Nucleus accumbens (tissue), 56 donors: ENCODE measurements at regions not wholly inside any gene's neighbourhood (a gene's known extent, or its start where the extent isn't known, plus 50 kb on each side); places are given as distances from the start of the nearest gene placed in this dataset.

Experiments used
- DNase-seq, 56 donors: peaks; one replicate each; lab custom pipeline; 2025; lab: John Stamatoyannopoulos, UW

DNA sequence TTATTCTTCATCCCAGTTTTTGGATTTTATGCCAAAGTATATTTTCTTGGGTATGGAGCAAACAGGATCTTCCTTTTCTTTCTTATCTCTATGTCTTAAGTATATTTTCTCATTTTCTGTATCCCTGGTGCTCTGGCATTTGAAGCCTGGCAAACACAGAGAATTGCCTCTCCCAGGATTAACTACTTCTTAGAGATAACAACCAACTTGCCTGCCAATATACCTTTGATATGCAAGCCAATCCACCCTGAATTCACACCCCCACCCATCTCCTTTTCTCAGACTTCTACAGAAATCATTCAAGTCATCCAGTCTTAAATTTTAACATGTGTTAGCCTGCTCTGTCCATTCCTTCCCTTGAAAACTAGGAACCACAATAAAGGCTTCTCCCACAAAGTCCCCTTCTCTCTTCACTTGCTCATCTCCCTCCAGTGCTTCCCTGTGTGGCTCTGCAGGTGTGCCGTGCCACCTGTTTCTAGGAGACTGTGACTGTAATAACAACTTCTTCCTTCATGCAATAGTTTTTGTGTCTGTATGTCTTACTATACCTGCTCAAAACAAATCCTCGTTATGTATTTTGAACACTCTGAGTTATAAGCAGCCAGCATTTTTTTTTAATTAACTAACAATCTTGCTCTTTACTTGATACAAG is 649.7 kb upstream of the RIOK2 start:
- no peak for DNase-seq

DNA sequence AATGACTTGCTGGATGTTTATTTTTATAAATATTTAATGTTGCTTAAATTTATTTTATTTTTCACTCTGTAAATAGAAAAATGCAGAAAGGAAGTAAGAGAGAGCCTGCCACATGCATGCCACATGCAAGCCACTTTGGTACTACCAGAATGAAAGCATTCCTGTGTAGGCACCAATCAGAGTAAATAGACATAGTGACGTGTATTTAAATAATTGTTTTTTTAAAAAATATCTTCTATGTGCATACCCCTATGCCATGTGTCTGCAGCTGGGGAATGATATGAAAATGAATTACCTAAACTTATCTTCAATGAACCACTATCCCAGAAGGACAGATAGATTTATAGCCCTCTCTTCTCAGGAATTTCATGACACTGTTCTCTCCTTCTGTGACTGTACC is 651.5 kb upstream of the RIOK2 start:
- DNase-seq = no peak

DNA sequence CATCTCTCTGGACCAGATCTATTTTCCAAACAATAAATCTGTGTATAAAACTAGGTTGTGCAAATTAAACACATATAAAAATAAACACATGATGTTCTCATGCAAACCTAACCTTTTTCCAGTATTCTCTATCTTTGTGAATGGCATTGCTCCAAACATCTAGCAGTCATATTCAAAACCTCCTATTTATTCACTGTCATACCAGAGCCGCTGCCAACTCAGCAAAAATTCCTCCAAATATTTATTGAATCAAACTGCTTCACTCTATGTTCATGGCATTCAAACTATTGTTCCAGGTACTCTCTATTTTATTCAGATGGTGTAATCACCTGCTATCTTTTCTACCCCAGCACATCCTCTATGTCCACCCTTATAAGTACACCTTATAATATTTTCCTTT is 652.1 kb upstream of the RIOK2 start:
- DNase-seq = no peak

DNA sequence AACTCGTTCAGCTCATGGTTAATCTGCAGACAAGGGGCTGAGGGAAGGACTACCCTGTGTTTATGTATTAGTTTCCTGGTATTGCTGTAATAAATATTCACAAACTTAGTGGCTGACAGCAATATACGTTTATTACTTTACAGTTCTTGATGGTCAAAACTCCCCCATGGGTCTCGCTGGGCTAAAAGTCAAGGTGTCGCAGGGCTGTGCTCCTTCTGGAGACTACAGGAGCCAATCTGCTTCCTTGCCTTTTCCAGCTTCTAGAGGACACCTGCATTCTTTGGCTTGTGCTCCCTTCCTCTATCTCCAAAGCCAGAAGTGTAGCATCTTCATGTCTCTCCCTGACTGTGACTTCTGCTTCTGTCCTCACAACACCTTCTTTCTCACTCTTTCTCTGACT is 653.8 kb upstream of the RIOK2 start:
- DNase-seq = no peak

DNA sequence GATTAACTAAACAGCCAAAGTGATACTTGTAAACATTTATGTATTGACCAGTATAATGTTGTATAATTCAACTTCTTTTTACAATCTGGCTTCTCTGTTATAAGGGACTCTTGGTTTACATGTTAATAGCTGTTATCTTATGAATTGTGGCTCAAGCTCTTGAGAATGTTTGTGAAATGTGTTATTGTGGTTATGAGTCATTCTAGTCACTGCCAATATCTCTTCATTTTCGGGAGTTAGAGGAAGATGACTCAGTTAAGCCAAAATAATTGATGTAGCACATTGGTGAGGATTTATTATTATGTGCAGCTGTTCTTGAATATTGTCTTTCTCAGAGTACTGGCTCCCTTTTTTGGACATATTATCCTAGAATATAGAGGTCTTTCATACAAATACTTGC is 655.2 kb upstream of the RIOK2 start:
- DNase-seq = no peak

DNA sequence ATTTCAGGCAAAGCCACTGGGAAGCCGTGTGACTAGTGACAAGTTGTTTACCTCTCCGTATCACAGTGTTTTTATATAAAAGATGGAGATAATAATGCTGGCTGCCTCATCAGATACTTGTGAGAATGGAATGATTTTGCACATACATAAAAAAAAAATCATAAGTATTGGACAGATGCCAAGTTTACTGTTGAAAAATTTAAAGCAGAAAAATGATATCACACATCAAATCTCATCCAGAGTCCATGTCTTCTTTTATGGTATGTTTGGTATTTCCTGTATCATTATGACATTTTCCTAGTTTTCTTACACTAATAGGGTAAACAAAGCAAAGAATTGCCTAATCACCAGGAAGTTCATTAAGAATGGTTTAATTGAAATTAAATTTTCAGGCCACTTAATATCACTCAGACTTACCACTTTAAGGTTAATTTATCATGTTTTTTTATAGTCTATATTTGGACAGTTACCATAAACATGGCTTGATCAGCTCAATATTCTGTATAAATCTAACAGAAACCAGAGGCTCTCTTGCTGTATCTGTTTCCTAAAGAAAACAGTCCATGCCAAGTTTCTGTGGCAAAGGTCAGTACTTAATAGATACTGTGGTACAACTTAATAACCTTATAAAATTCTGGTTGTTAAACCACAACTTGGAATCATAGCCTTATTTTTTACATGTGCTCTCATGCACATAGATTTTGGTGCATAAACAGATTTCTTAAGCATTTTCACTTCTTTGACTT is 656.5 kb upstream of the RIOK2 start:
- no peak for DNase-seq

DNA sequence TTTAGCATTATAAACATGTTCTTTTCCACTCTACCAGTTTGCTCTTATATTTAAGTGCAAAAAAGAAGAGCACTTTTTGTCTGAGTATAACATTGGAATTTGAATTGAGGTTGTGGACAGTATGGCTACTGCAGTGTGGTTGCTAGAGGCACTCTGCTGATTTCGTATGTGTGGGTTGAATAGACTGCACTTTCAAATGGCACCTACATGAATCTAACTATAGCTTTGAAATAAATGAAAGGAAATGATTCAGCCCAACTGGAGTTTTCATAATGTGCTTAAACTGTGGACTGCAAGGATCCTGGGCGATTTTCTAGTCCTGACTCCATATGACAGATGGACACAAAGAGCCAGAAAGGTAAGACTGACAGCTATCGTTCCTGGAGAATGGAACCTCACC is 657.6 kb upstream of the RIOK2 start:
- no peak for DNase-seq

DNA sequence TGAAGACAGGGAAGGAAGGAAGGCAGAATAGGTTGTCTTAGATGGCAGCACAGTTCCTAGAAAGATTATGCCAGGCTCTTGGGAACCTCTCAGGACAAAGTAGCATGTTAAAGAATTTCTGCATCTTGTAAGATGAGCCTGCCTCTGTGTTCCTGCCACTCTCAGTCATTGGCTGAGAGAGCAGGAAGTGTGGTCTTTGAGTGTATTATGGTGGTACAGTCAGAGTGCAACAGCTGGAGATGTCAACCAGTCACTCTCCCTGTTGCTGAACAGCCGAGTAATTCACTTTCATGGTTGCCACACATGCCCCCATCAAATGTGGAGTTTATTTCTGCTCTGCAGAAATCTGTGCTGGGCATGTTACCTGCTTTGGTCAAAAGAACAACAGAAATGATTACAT is 659.6 kb upstream of the RIOK2 start:
- no peak for DNase-seq

DNA sequence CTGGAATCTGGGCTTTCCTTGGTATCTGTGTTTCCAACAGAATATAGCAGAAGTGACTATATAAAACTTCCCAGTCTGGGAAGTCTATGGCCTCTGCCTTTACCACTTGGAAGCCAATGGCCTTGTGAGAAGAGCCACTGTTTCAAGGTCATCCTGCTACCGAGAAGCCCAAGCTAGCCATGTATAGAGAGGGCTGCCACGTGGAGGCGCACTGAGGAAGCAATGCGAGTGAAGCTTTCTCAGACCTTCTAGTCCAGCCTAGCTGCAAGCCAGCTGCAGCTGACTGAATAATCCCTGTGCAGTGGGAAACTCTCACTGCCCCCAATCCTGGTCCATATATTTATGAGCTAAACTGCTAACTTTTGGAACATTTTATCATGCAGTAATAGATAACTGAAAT is 661.8 kb upstream of the RIOK2 start:
- DNase-seq = no peak

DNA sequence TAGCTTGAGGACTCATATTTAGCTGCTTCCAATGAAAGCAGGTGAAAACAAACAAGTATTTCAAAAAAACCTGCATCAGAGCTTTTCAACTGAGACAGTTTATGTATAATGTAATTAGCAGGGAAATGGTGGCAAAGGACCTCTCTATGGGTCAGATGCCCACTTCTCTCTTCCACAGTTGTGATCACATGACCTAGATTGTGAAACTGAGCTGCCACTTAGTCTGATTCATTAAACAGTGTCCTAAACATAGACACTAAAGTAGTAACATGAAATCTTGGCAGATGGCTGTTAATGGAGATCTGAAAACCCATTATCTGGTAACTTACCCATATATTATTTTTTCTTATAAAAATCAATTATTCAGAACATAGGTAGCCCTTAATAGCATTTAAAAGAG is 663.6 kb upstream of the RIOK2 start:
- no peak for DNase-seq

DNA sequence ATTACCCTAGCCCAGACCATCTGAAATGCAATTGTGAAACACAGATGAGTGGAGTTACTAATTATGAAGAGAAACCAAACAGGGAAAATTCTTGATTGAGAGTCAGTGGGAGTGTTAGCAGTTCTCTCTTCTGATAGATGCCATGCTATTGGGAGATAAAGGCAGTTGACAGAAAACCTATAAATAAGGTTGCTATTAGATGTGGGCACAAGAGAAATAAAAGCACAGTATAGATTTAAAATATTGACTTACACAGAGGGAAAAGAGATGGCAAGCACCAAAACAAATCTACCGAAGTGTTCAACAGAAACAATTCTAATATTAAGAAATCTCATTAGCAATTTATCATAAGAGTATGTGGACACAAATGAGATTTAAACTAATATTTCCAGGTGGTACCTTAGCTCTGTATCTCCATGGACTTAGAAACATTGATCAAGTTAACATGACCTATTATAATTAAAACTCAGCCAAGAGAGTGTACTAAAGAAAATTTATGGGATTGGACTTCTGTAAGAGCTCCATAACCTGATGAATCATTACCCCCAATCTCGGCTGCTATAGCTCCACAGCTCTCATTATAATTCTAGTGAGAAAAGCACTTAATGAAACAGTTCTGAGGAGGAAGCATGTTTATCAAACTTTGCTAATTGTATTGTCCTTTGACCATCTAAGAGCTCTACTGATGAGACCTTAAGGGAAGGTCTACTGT is 665.0 kb upstream of the RIOK2 start:
- no peak for DNase-seq

DNA sequence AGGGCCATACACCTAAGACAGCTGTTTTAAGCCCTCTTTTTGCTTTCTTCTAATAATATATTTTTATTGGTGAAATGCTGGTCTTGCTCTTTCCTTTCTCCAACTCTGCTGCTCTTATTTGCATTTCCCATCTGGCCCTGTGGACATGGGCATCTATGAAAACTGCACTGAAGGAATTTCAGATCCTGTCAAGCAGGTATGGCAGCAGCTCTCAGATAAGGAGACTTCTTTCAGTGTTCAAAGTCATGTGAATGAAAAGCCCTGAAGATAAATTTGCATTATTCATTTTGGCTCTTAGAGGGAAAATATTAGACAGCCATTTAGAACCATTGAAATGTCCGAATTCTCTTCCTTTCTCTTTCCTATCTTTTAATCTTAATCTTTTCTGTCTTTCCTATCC is 668.0 kb upstream of the RIOK2 start:
- no peak for DNase-seq

DNA sequence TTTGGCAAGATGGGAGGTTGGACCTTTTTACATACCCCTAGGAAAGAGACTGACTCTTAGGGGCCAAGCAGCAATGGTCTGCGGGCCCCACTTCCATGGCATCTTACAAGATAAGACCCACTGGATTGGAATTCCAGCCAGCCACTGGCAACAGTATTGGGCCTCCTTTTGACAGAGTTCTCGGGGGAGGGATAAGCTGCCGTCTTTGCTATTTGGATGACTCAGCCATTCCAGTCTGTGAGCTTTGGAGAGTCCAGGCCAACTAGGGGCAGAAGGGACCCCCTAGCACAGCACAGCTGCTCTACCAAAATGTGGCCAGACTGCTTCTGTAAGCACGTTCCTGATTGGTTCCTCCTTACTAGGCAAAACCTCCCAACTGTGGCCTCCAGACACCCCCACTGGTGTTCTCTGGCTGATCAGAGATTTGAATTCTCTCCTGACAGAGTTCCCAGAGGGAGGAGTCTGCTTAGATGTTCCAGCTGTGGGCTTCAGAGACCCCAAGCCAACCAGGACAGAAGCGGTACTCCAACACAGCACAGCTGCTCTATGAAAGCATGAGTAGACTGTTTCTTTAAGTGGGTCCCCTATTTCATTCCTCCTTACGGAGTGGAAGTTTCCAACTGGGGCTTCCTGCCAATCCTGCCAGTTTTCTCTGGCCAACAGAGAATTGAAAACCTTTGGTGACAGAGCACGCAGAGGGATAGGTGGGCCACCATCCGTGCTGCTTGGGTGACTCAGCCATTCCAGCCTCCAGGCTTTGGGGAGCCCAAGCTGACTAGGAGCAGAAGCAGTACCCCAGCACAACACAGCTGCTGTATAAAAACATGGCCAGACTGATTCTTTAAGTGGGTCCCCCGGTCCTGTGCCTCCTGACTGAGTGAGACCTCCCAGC is 672.1 kb upstream of the RIOK2 start:
- DNase-seq = no peak

DNA sequence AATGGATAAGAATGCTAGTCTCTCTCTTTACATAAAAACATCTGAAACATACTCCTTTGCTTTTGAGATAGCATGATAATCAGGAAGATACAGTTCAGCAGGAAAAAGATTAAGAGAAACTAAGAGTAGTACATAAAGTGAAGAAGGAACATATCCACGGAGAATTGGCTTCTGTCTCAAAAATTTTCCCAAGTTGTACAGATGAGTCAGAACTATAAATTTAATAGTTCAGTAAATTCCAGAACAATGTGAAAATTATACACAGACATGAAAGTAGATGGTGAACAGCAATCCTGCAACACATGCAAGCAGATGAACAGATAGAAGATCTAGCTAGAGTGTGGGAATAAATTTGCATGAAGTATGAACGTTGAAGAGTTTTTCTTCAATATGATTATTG is 691.4 kb upstream of the RIOK2 start:
- DNase-seq = no peak

DNA sequence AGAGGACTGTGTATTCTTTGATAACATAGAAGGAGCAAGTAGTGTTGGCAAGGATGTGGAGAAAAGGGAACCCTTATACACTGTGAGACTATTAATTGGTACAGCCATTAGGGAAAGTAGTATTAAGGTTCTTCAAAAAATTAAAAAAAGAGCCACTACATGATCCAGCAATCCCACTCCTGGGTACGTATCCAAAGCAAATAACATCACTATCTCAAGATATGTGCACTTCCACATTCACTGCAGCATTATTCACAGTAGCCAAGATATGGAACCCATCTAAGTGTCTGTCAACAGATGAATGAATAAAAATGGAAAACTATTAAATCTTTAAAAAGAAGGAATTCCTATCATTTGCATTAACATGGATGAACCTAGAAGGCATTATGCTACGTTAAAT is 693.2 kb upstream of the RIOK2 start:
- DNase-seq = no peak

DNA sequence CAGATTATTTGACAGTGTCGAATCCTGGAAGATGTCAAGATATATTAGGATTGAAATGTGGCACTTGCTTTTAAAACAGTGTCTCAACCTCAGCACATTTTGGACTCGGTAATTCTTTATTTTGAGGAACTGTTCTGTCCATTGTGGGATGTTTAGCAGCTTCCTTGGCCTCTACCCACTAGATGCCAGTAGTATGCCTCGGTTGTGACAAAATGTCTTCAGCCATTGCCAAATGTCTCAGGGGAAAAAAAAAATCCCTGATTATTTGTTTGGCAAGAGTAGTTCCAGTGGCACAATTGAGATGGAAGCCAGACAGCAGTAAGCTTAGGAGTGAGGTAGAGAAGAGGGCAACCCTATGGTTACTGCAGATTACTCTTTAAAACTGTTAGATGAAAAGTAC is 694.5 kb upstream of the RIOK2 start:
- peak in 25 of 56 donors; percentile 1 to 29 (median 9) for DNase-seq

DNA sequence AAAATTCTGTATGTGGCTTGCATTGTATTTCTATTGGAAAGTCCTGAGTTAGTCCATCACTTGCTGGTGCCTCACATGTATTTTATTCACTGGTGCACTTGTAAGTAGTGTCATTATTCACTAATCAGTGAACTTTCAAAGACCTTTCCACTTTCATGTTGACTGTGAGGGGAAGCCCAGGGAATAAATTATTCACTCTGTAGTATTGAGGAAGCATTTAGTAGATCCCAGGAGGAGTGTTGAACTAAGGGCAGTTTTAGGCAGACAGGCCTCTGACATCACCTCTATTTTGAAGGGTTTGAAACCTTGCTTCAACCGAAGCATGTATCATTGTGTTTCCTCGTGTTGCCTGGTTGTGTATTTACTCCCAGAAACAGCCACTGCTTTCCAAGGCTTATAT is 705.4 kb upstream of the RIOK2 start:
- DNase-seq = no peak

DNA sequence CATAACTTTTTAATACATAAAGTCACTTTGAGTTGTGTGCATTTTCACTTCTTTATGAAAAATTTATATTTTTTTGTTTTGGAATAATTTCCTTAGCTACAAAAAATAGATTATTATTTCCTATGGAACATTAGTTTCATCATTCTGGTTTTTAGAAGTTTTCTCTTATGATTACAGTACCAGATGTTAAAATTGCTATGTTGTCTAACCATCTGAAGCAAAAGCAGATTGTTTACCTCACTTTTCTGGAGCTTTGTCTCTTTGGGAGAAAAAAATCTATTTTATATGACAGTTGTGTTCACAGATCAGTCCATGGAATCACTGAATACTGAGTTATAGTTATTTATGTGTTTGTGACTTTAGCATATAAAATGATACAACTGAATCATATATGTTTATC is 708.9 kb upstream of the RIOK2 start:
- DNase-seq = no peak

DNA sequence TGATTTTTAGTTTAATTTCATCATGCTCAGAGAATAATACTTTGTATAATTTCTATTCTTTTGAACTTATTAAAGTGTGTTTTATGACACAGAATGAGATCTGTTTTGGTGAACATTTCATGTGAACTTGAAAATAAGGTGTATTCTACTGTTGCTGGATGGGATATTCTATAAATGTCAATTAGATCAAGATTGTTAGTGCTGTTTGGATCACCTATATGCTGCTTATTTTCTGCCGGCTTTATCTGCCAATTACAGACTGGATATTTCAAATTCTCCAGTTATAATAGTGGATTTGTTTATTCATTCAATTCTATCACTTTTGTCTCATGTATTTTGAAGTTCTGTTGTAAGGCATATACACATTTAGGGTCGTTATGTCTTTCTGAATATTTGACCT is 720.7 kb upstream of the RIOK2 start:
- no peak for DNase-seq

DNA sequence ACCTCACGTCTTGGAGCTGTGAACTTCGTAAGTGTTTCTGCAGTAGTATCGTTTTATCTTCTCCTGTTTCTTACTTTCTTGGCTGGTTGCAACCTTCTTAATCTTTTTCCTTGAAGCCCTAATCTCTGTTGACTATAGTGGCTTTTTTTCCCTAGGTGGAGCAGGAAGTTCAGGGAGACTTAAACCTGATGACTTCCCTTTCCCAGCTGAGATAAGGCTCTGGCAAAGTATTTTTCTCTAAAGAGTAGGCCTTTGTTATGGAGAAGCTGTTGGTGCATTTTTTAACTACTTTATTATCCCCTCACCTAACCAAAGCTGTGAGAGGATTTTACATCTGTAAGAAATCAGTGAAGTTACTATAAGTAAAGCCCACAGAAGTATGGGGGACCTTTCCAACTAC is 723.1 kb upstream of the RIOK2 start:
- DNase-seq = no peak
